GM19023 (cell line): ENCODE measurements at regions not wholly inside any gene's neighbourhood (a gene's known extent, or its start where the extent isn't known, plus 50 kb on each side); places are given as distances from the start of the nearest gene placed in this dataset.

ENCODE experiments used
- ATAC-seq: cut with Tn5 transposase; IDR thresholded peaks from one replicate; pipeline ENCODE4 v1.9.1; 2021; ENCODE audit warnings: mild to moderate bottlenecking, moderate library complexity; ENCODE audit not compliant: unreplicated experiment

DNA sequence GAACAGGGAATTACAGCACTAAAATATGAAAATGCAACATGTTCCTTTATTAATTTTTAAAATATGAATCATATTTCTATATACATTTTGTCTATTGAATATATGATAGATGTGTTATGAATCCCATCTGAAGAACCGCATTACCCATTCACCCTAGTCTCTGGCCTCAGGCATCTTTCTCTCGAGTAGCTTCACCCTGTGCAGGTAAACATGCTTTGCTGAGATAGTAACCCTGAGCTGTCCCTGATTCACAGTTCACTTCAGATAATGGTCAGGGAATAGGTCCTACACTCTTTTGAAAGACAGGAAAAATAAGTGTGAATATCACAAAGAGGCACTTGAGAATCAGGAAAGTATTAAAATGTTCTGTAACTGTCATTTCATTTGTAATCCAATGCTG is 766.8 kb downstream of the IRX1 start:
- ATAC-seq = no peak

DNA sequence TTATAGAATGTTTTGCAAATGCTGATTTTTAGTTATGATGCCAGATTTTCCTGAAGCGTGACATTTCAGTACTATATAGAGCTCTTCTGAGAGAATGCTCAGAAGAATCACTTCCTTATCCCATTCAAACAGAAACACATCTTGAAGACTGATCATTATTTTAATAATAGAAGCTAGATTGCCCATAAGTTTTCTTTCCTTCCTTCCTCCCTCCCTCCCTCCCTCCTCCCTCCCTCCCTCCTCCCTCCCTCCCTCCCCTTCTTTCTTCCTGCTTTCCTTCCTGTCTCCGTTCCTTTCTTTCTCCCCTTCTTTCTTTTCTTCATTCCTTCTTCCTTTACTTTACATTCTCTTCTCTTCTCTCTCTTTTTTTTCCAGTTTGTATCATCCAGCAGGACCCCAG is 767.4 kb downstream of the IRX1 start:
- ATAC-seq = no peak

DNA sequence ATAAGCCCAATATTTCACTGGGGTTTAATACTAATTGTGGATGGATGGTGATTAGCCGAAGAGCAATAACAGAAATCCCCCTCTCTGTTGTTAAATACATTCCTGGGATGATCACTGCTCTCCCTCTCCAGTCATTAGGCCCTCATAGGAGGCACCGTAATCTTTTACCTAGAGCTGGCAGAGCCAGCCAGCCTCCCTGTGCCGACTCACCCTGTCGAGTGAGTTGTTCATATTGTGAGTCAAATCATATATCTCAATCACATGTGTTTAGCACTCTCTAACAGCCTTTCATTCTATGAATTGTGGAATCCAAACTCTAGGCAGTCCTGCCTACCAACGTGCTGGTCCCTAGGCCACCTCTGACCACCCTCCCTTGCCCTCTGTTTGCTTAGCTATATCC is 771.0 kb downstream of the IRX1 start:
- no peak for ATAC-seq

DNA sequence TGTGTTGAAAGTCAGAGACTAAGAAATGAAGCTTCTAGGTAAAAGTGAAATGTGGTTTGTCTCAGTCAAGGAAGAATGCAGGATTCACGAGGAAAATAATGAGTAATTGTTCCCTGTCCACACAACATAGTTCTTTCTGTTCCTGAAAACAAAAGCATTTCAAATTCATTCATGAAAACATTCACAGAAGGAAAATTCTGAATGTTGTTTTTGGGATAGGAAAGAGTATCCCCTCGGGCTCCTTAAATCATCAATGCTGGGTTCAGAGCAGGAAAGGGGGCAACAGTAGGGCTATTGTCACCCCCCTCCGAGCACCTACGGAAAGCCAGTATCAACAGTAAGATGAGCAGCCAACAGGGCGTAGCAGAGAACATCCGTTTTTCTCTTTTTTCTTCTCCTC is 769.9 kb upstream of the ADAMTS16 start:
- no peak for ATAC-seq

DNA sequence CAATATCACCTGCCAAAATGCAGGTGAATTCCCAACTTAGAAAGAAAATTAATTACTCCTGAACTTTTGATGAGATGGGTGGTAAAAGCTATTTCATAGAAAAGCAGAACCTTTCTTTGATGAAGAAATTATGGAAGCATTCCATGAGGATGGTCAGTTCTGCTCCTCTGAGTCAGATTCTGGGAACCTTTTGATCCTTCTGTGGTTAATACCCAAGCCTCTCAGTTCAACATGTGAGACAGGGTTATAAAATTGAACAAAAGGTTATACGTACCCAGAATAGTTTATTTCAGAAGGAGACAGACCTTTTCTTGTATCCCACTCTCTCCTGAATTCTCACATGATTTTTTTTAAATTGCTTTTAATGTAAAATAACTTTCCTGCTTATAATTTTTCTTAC is 767.6 kb upstream of the ADAMTS16 start:
- no peak for ATAC-seq

DNA sequence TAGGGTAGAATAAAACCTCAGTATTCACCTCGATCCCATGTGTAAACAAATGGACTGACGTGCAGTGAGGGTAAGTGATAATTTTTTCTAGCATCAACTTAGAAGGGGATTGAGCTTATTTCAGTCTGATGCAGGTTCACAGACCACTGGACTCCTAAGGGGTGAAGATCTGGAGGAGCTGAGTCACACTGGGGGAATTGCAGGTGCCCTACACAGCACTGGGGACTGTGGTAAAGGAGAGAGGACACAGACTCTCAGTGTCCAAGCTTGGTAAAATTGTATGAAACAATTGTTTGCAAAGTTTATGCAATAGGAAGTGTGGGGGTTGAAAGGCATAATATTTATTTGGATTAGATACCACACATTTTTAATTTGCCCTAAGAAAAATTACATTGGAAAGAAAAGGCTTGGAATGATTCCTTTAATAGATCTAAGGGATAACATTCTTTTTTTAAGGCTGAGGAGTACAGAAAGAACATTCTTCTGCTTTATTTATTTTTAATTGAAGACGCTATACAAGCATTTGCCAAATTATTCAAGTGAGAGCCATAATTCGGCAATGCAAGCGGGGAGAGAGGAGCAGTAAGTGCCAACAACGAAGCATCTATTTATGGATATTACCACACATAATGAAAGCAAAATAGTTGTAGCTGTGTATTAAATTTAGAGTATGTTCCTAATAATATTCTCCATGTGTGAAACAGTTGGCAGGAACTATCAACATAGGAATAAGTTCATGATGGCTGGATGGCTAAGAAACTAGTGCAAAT is 766.9 kb upstream of the ADAMTS16 start:
- no peak for ATAC-seq

DNA sequence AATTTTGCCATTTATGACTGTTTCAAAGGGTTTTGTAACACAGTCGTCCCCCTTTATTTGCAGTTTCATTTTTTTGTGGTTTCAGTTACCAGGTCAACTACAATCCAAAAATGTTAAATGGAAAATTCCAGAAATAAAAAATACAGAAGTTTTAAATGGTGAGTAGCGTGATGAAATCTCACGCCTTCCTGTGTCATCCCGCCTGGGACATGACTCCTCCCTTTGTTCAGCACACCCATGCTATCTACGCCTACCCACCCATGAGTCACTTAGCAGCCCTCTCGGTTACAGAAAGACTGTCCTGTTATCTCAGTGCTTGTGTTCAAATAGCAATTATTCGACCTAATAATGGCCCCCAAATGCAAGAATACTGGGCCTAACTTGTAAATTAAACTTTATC is 765.3 kb upstream of the ADAMTS16 start:
- ATAC-seq = no peak

DNA sequence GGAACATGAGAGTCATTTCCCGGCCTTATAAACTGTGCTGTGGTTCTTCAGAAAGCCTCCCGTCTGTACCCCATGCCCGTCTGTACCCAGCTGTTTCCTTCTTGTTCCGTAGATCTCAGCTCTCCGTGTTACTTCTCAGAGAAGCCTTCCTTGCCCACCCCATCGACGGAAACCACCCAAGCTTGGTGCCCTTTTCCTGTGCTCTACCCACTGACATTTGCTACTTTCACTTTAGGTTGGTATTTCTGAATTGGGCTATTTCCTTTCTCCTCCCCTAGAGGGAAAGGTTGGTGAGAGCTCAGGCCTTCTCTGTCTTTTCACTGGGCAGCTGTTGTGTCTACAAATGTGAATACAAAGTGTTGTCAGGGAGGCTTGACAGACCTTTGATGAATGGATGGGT is 764.5 kb upstream of the ADAMTS16 start:
- ATAC-seq = no peak

DNA sequence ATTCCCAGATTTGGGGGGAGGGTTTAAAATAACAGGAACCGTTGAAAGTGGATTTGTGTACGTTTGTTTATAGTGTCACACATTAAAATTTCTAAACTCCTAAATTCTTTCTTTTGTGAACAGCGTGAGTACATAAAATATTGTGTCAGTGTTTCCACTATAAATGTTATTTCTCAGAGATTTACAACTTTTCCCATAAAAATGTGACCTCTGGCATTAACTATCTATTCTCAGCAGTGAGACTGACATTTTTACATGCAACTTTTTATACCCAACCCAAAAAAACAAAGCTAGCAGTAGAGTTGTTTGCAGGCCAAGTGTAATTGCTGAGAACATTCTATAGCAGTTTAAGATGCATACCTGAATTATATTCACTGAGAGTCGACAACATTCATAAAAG is 757.0 kb upstream of the ADAMTS16 start:
- no peak for ATAC-seq

DNA sequence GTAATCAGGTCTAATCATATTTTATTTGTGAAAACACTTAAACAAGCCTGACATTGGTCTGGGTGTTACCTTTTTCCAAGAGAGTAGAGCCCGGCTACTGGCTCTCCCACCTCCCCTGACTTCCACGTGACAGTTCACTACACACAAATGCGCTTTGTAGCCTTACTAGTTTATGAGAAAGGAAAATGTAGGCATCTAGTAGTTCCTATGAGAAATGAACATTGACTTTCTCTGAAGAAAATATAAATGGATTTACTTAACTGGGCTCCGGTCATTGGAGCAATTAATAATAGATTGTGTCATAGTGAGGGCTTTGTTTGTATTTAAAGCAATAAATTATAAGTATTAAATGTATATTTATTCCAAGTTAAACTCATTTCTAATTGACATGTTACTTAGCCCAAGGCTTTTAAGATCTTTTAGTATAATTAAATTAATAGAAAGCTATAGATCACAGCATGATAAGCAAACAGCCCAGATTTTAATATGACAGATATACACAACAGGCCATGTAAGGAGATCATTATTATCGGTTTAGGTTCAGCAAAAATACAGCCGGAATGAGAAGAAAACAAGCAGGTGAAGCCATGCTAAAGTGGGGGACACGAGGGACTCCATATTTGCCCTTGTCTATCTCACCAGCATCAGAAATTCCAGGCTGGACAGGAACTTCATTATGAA is 756.5 kb upstream of the ADAMTS16 start:
- ATAC-seq = no peak

DNA sequence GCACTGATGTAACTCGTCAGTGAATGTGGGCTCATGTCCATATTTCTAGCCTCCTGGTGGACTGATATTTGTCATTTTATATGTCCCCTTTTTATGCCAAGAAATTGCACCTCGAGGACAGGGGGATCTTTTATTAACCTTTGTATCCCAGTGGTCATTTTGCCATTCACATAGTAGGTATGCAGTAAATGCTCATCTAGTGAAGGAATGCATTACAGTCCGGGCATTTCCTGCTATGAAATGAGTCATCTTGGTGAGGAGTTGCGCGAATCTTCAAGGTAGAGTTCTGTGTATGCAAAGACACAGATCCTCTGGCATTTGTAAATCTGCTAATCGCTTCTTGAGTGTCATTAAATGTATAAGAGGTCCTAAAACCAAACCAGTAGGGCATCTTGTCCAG is 755.5 kb upstream of the ADAMTS16 start:
- ATAC-seq = no peak

DNA sequence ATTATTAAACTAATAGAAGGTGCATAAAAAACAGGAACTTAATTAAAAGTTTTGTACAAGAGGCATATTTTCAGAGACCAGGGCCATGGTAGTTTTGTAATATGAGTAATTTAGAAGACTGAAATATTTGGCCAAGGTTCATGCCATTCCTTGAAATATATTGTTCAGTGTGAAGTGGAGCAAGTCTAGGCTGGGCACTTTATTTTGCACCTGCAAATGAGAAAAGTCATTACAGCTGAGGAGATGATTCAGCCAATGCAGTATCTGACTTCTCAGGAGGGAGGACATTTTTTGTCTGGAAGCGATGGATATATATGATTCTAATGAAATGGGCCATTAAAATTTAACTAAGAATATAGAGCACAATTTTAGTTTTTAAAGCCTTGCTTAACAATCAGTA is 754.0 kb upstream of the ADAMTS16 start:
- ATAC-seq = no peak

DNA sequence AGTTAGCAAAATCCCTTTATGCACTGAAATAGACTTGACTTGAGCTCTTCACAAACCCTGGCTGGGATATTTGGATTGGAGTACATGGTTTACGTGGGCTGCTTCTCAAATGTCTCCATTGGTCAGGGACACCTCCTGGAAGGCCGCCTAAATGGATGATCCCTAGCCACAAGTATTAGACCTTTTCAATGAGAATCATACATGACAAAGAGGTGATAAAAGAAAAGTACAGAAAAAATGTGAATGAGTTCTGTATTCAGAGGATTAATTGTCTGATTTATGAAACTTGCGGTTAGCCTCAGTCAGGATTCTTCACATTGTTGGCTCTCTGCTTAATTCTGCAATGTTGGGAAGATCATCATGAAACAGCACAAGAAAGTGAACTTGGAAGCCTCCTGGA is 752.8 kb upstream of the ADAMTS16 start:
- no peak for ATAC-seq

DNA sequence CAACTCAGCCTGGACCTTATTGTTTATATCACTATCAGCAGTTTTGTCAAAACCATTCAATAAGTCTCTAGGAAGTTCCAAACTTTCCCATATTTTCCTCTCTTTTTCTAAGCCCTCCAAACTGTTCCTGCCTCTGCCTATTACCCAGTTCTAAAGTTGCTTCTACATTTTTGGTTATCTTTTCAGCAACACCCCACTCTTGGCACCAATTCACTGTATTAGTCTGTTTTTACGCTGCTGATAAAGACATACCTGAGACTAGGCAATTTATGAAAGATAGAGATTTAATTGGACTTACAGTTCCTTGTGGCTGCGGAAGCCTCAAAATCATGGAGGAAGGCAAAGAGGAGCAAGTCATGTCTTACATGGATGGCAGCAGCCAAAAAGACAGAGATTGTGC is 744.4 kb upstream of the ADAMTS16 start:
- no peak for ATAC-seq

DNA sequence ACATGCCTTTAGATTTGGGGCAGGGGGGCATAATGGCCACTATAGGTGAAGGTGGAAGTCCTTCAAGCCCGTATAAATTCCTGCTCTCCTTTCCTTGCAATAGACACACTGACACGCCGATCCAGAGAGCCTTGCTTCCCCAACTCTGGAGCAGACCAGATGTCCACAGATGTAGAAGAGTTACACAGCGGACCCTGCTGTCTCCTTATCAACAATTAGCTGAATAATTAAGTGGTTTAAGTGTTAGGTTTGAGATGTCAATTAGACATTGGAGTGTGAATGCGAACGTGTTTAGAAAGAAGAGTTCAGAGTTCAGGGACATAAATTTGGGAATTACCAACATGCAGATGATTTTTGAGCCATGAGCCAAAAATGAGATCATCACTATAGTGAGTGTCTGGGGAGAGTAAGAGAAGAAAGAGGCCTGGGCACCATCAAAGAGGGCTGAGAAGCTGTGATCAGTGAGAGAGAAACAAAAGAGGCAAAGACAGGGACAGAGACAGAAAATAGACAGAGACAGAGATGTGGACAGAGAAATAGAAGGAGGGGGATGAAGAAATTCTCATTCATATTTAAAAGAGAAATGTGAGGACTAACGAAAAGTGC is 734.4 kb upstream of the ADAMTS16 start:
- ATAC-seq = no peak

DNA sequence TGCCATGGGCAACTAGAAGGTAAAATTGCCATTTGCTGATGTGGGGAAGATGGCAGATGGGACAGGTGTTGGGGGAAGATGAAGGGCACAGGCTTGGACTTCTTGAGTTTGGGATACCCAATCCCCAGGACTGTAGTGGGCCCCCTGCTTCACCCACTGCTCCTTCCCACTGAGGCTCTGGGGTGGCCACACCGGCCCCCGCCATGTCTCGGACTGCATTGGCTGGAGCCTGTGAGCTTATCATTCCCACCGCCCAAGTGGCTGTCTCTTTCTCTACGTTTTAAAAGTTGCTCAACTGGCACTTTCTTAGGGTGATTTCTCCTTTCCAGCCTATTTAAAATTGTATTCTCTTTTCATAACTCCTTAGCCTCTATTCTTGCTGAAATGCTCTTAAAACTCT is 730.0 kb upstream of the ADAMTS16 start:
- ATAC-seq = no peak

DNA sequence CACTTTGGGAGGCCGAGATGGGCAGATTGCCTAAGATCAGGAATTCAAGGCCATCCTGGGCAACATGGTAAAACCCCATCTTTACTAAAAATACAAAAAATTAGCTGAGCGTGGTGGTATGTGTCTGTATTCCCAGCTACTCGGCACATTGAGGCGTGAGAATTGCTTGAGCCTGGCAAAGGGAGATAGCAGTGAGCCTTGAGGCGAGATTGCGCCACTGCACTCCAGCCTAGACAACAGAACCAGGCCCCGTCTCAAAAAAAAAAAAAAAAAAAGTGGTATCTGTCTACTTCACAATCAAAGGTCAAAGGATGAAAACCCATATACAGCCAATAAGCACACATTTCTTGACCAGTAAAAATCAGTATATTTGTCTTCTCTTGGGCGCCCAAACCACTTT is 728.5 kb upstream of the ADAMTS16 start:
- no peak for ATAC-seq

DNA sequence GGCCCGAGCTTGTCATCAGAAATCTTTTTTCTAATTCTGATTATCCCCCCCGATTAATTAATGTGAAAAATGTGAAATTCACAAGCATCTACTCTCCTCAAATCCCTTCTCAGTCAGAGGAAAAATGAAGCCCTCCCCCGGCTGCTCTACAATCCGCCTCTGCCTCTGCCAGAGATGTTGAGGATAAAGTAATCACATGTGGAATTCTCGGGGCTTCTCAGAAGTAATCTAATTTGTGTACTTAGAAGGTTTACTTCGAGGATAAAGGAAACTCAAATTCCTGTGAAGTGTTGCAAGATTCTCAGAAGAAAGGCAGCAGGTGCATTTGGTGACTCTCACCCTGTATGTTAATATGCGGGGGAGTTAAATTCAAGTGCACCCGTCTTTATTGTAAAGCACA is 726.1 kb upstream of the ADAMTS16 start:
- ATAC-seq = no peak

DNA sequence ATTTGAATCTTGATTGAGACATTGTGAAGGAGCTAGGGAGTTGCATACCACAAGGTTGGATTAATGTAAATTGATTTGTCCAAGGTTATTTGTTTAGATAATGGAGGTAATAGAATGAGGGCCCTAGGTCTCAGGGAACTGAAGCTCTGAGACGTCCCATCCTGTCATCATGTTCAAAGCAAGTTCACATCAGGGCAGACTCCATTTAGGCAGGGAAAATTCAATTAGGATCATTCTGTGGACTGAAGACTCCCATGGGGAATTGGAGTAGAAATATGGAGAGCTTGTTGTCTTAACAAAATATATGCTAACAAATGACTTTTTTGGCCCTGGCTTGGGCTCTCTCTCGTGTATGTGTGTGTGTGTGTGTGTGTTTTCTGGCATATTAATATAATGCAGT is 722.0 kb upstream of the ADAMTS16 start:
- ATAC-seq = no peak

DNA sequence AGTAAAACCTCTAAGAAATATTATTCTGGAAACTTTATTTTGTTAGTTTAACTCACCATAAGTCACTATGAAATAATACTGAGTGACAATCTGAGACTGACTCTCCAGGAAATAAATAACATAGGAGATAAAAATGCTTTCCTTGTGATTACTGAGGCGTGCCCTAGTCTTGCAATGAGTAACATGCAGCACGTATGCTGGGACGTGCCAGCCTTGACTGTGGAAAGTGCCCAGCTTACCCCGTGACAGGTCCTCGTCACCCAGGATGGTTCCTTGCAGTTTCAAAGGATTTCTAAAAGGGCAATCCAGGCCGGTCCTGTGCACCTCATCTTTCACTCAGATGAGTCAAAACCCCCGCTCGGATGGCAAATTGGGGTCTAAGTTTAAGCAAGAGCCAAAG is 720.8 kb upstream of the ADAMTS16 start:
- ATAC-seq = no peak

DNA sequence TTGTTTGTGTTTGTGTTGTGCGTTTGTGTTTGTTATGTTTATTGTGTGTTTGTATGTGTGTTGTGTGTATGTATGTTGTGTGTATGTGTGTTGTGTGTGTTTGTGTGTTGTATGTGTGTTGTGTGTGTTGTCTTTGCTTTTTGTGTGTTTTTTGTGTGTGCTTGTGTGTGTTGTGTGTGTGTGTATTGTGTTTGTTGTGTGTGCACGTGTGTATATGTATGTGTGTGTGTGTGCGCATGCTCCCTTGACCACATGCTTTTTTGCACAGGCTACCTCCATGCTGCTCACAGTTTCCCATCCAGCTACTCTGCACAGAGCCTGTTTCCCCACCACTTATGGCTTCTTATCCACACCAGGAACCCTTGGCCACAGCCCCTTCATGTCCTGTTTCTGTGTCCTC is 720.0 kb upstream of the ADAMTS16 start:
- ATAC-seq = no peak

DNA sequence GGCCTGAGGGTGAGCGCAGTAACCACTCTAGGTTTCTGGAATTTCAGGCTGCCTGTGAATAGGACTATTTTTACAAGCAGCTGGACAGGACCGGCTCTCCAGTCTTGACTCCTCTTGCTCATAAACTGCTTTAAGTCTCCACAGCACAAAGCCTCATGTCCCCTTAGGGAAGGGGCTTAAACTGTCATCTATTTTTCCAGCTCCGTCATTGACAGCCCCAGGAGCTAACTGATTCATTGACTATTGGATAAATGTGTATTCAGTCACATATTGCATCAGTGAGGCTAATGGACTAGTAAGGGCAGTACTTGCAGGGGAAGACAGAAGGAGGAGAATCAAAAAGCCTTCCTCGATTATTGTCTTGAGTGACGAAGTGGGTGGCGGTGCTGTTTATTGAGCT is 719.4 kb upstream of the ADAMTS16 start:
- no peak for ATAC-seq
